IPS DF 6.9 (cell line): ENCODE measurements at regions not wholly inside any gene's neighbourhood (a gene's known extent, or its start where the extent isn't known, plus 50 kb on each side); places are given as distances from the start of the nearest gene placed in this dataset.

Source experiments
- DNase-seq: peaks from one replicate; pipeline ENCODE4 v3.0.0-alpha.2; 2013; ENCODE audit warnings: low read depth, low spot score
- H3K27ac ChIP-seq: one replicate; pipeline ENCODE4 v1.5.1; 2013; ENCODE audit warnings: low read length, control low read depth
- H3K27me3 ChIP-seq: 2 replicates; pipeline ENCODE4 v1.6.1; 2013; ENCODE audit warnings: mild to moderate bottlenecking, low read length; ENCODE audit not compliant: control insufficient read depth, insufficient read depth
- H3K36me3 ChIP-seq: 2 replicates; pipeline ENCODE4 v1.6.1; 2013; ENCODE audit warnings: low read length; ENCODE audit not compliant: control insufficient read depth, insufficient read depth
- H3K4me1 ChIP-seq: 2 replicates; pipeline ENCODE4 v1.6.1; 2013; ENCODE audit warnings: low read length; ENCODE audit not compliant: control insufficient read depth, insufficient read depth
- H3K4me3 ChIP-seq: 2 replicates; pipeline ENCODE4 v1.5.1; 2013; ENCODE audit warnings: mild to moderate bottlenecking, low read length
- H3K9me3 ChIP-seq: 2 replicates; pipeline ENCODE4 v1.6.1; 2013; ENCODE audit warnings: low read length, inconsistent platforms; ENCODE audit not compliant: control insufficient read depth, insufficient read depth
- WGBS: extraction: QIAGEN DNeasy Blood & Tissue Kit; methylation state at CpG from one replicate; pipeline ENCODE4 v1.1.7; 2013; ENCODE audit warnings: mixed read lengths, missing lambda C conversion rate; ENCODE audit not compliant: insufficient read length, insufficient coverage; 5-methylcytosine and 5-hydroxymethylcytosine counted together

GRCh38 chr1:79437540-79437939, 431.0 kb upstream of the ADGRL4 start:
- Histone ChIP-seq H3K9me3 (no peaks in the 10 kb centered on the region), H3K4me1 (no peaks in the 10 kb centered on the region), H3K27ac (no peak overlapping the region), H3K4me3 (no peak overlapping the region), H3K27me3 (no peaks in the 10 kb centered on the region), H3K36me3 (no peaks in the 10 kb centered on the region)
- no CpG with 5 or more reads among the region's 2 CpGs for WGBS
- DNase-seq = no peak

DNA sequence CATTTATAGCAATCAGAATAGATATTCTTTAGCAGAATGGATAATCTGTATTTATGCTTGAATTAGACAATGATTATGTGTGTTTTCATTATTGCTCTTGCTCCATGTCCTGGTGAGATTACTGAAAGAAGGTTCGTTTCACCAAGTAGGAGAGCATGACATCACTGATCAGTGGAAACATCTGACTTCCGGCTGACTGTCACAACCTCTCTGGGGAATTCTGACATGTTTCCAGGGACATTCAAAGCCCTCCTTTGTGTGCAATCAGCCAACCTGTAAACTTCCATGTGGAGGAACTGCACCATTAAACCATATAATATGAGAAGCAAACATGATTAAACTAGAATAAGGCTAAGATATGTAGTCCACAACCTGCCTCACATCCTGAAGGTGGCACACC, 424.8 kb upstream of the ADGRL4 start:
- Histone ChIP-seq H3K27ac (no peak overlapping the region), H3K27me3 (no peaks in the 10 kb centered on the region), H3K4me1 (no peaks in the 10 kb centered on the region), H3K4me3 (no peak overlapping the region), H3K36me3 (no peaks in the 10 kb centered on the region), H3K9me3 (no peaks in the 10 kb centered on the region)
- no CpG with 5 or more reads among the region's 2 CpGs for WGBS
- no peak for DNase-seq

DNA sequence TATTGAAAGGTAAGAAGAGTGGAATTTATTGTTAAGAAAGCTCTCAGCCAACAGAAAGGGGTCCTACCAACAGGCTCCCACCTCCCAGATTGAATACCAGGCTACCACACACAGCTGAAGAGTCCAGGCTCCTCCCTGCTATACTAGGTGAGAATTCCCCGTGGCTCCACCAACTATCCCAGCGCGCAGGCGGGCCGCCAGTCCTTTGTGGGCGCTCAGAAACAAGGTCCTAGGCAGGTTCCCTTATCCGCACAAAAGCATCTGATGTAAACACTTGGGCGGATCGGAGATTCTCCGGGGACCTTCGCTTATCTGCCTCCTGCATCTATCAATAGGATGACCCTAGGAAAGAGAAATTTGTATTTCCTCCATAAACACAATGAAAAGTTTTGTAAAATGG, 423.9 kb upstream of the ADGRL4 start:
- H3K4me3 ChIP-seq = no peak overlapping the region
- WGBS = no CpG with 5 or more reads among the region's 11 CpGs
- H3K4me1 ChIP-seq = no peaks in the 10 kb centered on the region
- no peaks in the 10 kb centered on the region for H3K27me3 ChIP-seq
- no peak overlapping the region for H3K27ac ChIP-seq
- no peak for DNase-seq
- no peaks in the 10 kb centered on the region for H3K9me3 ChIP-seq
- no peaks in the 10 kb centered on the region for H3K36me3 ChIP-seq

GRCh38 chr1:79422726-79423125, 416.2 kb upstream of the ADGRL4 start:
- WGBS = no CpG with 5 or more reads among the region's 2 CpGs
- no peaks in the 10 kb centered on the region for H3K27me3 ChIP-seq
- no peak overlapping the region for H3K27ac ChIP-seq
- H3K36me3 ChIP-seq = no peaks in the 10 kb centered on the region
- DNase-seq = no peak
- no peaks in the 10 kb centered on the region for H3K9me3 ChIP-seq
- no peaks in the 10 kb centered on the region for H3K4me1 ChIP-seq
- H3K4me3 ChIP-seq = no peak overlapping the region

DNA sequence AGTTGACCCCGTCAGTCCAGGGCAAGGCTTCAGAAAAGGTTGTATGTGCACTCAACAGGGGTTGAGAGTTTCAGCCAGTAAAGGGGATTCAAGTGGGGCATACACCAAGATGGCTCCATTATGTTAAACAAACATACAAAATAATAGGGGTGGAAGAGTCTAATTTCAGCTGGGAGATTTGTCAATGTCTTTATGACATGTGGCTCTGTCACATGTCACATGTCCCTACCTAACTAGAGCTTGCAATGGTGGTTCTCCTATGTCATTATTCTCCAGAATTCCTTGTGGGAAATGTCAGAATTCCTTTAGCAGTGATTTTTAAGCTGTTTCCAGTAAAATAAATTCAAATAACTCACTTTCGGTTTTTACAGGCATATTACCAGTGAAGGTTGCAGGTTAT, 392.0 kb upstream of the ADGRL4 start:
- no CpG with 5 or more reads among the region's 2 CpGs for WGBS
- Histone ChIP-seq H3K27ac (no peak overlapping the region), H3K27me3 (no peaks in the 10 kb centered on the region), H3K4me1 (no peaks in the 10 kb centered on the region), H3K36me3 (no peaks in the 10 kb centered on the region), H3K4me3 (no peak overlapping the region), H3K9me3 (no peaks in the 10 kb centered on the region)
- DNase-seq = no peak

- no peaks in the 10 kb centered on the region for H3K4me1 ChIP-seq
- H3K27ac ChIP-seq = no peak overlapping the region
- H3K9me3 ChIP-seq = no peaks in the 10 kb centered on the region
- DNase-seq = no peak
- no peaks in the 10 kb centered on the region for H3K36me3 ChIP-seq
- H3K27me3 ChIP-seq = no peaks in the 10 kb centered on the region
- H3K4me3 ChIP-seq = no peak overlapping the region
- WGBS = no CpG with 5 or more reads among the region's 2 CpGs
Measured at GRCh38 chr1:79396901-79397300, 390.4 kb upstream of the ADGRL4 start.

DNA sequence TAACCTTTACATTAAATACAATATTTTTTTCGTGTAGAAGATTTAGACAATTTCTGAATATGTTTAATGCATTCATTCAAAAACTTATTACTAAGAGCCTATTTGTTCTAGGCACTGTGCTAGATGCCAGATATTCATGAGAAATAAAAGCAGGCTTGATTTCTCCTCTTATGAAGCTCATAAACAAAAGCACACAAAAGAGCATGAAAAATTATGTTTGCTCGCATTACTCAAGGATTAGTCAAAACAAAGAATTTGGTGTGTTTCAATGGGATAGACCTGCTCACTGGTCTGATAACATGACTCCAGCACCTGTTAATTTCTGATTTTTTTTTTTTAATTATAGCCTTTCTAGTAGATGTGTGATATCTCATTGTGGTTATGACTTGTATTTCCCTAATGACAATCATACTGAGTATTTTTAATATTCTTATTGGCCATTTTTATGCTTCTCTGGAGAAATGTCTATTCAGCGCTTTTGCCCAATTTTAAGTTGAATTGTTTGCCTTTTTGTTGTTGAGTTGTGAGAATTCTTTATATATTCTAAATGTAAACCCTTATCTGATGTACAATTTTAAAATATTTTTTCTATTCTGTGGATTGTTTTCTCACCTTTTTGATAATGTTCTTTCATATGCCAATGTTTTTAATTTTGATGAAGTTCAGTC, 382.3 kb upstream of the ADGRL4 start:
- WGBS = no CpG with 5 or more reads among the region's 3 CpGs
- no peak for DNase-seq
- Histone ChIP-seq H3K4me3 (no peak overlapping the region), H3K27me3 (no peaks in the 10 kb centered on the region), H3K36me3 (no peaks in the 10 kb centered on the region), H3K9me3 (no peaks in the 10 kb centered on the region), H3K27ac (no peak overlapping the region), H3K4me1 (no peaks in the 10 kb centered on the region)

DNA sequence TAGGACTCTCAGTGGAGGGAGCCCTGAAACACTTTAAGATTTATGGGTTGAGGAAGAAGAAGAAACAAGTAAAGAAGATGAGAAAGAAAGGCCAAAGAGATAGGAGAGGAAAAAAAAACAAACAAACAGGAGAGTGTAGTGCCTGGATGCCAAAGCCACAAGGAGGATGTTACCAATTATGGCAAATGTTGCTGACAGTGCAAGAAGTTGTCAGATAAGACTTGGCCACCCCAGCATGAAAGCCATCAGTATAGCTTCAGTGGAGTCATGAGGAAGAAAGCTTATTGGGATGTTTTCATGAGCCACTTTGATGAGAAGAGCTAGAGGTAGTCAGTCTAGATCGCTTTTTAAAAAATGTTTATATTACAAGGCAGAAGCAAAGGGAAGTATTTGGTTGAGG, 380.2 kb upstream of the ADGRL4 start:
- Histone ChIP-seq H3K4me3 (no peak overlapping the region), H3K27ac (no peak overlapping the region), H3K9me3 (no peaks in the 10 kb centered on the region), H3K36me3 (no peaks in the 10 kb centered on the region), H3K4me1 (no peaks in the 10 kb centered on the region), H3K27me3 (no peaks in the 10 kb centered on the region)
- no peak for DNase-seq
- WGBS = no CpG with 5 or more reads among the region's 1 CpG

- no peaks in the 10 kb centered on the region for H3K4me1 ChIP-seq
- no CpG with 5 or more reads among the region's 3 CpGs for WGBS
- DNase-seq = peak; percentile 1
- no peaks in the 10 kb centered on the region for H3K36me3 ChIP-seq
- H3K9me3 ChIP-seq = no peaks in the 10 kb centered on the region
- H3K27me3 ChIP-seq = no peaks in the 10 kb centered on the region
- H3K4me3 ChIP-seq = no peak overlapping the region
- H3K27ac ChIP-seq = no peak overlapping the region
Measured at GRCh38 chr1:79380078-79380477, 373.5 kb upstream of the ADGRL4 start.

DNA sequence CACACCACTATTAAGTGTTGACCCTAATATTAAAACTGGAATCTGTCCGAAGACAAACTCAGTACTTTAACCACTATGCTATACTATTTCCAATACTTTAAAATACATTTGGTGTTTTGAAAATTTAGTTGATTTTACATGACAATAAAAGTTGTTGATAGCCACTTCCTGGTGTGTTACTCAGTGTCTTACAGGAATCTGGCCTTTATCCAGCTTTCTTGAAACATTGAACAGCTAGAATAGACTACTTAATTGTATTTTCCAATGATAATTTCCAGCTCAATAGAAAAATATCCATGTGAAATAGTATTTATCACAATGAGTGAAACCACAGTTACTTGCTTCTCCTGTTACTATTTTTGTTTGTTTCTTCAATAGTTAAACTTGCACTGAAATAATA, 369.6 kb upstream of the ADGRL4 start:
- Histone ChIP-seq H3K9me3 (no peaks in the 10 kb centered on the region), H3K27ac (no peak overlapping the region), H3K4me3 (no peak overlapping the region), H3K4me1 (no peaks in the 10 kb centered on the region), H3K36me3 (no peaks in the 10 kb centered on the region), H3K27me3 (no peaks in the 10 kb centered on the region)
- no CpG with 5 or more reads among the region's 1 CpG for WGBS
- no peak for DNase-seq

- no peaks in the 10 kb centered on the region for H3K4me1 ChIP-seq
- H3K4me3 ChIP-seq = no peak overlapping the region
- H3K27ac ChIP-seq = no peak overlapping the region
- no peaks in the 10 kb centered on the region for H3K27me3 ChIP-seq
- WGBS = no CpG with 5 or more reads among the region's 1 CpG
- H3K9me3 ChIP-seq = no peaks in the 10 kb centered on the region
- no peaks in the 10 kb centered on the region for H3K36me3 ChIP-seq
- DNase-seq = no peak
Measured at GRCh38 chr1:79375352-79375751, 368.8 kb upstream of the ADGRL4 start.
